Thyroid gland (tissue), 4 donors: ENCODE measurements at regions not wholly inside any gene's neighbourhood (a gene's known extent, or its start where the extent isn't known, plus 50 kb on each side); places are given as distances from the start of the nearest gene placed in this dataset.

Source experiments
- DNase-seq, 2 donors: peaks; one replicate each; pipeline ENCODE4 v3.0.0-alpha.2; 2019
- H3K27ac ChIP-seq, 3 donors: fragments of 200-600 bp; sonication (generic); 1 replicate in 2 of 3; 2 replicates in 1 of 3; pipeline ENCODE4 v1.5.1; 2016 to 2019; ENCODE audit warnings: mild to moderate bottlenecking in 1 of 3, moderate library complexity in 1 of 3
- H3K27me3 ChIP-seq: fragments of 200-600 bp; sonication (generic); one replicate; pipeline ENCODE4 v1.5.1; 2019
- H3K36me3 ChIP-seq, 2 donors: fragments of 200-600 bp; sonication (generic); one replicate each; pipeline ENCODE4 v1.5.1; 2016 to 2019
- H3K4me1 ChIP-seq, 2 donors: fragments of 200-600 bp; sonication (generic); one replicate each; pipeline ENCODE4 v1.5.1; 2017 to 2019
- H3K4me3 ChIP-seq, 3 donors: fragments of 200-600 bp; sonication (generic); replicated peaks in 1 of 3; 1 replicate in 2 of 3; 2 replicates in 1 of 3; pipeline ENCODE4 v1.5.1; 2016; ENCODE audit warnings: mild to moderate bottlenecking in 1 of 3
- H3K9me3 ChIP-seq: fragments of 200-600 bp; sonication (generic); one replicate; pipeline ENCODE4 v1.5.1; 2017
- POLR2A ChIP-seq, 2 donors: fragments of 450-650 bp; IDR thresholded peaks; one replicate each; pipeline ENCODE4 v1.6.1; 2017; ENCODE audit warnings: antibody characterized with exemption in 2 of 2, mild to moderate bottlenecking in 2 of 2, moderate library complexity in 1 of 2
- WGBS, 2 donors: methylation state at CpG; one replicate each; pipeline ENCODE4 v1.1.5; 2017; 5-methylcytosine and 5-hydroxymethylcytosine counted together
- intact Hi-C: fragments of 100-400 bp; cut with DNase I; formaldehyde crosslinking; loops from one replicate; pipeline ENCODE4 v1.15.1; 2023
- TF ChIP-seq, protein P1 (sequence below), 6 experiments: fragments of 200-600 bp in 3 of 6; fragments of 450-650 bp in 3 of 6; sonication (generic) in 3 of 6; IDR thresholded peaks; one replicate each; pipeline ENCODE4 v1.5.1; 2016 to 2019; ENCODE audit warnings: antibody characterized with exemption in 6 of 6, mild to moderate bottlenecking in 2 of 6, inconsistent platforms in 1 of 6, moderate library complexity in 1 of 6

DNA sequence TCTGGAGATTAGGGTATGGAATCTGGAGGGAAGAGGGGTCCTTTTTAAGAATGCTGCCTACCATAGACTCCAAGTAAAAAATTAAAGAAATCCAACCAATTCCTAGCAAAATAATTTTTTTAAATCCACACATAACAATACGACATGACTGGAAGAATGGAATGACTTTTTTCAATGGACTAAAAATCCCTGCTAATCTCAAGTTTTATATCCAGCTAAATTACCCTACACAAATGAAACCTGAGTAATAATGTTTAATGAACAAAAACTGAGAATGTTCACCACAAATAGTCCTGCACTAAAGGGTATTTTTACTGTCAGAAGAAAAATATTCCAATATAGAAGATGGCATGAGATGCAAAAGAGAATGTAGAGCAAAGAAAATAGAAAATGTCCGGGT lies 220.3 kb upstream of the AGTR1 start:
- H3K4me1 ChIP-seq, result no peaks in the 10 kb centered on the region
- no peak for TF ChIP-seq POLR2A (IDR thresholded peaks at IDR 0.05)
- TF ChIP-seq, protein P1, sequence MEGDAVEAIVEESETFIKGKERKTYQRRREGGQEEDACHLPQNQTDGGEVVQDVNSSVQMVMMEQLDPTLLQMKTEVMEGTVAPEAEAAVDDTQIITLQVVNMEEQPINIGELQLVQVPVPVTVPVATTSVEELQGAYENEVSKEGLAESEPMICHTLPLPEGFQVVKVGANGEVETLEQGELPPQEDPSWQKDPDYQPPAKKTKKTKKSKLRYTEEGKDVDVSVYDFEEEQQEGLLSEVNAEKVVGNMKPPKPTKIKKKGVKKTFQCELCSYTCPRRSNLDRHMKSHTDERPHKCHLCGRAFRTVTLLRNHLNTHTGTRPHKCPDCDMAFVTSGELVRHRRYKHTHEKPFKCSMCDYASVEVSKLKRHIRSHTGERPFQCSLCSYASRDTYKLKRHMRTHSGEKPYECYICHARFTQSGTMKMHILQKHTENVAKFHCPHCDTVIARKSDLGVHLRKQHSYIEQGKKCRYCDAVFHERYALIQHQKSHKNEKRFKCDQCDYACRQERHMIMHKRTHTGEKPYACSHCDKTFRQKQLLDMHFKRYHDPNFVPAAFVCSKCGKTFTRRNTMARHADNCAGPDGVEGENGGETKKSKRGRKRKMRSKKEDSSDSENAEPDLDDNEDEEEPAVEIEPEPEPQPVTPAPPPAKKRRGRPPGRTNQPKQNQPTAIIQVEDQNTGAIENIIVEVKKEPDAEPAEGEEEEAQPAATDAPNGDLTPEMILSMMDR (IDR thresholded peaks at IDR 0.05), result no peak
- H3K27me3 ChIP-seq, result no peaks in the 10 kb centered on the region
- no peaks in the 10 kb centered on the region for H3K9me3 ChIP-seq
- WGBS, 2 donors, result 92 to 93% methylated on average over 2 of the region's 2 CpGs
- no peak overlapping the region for H3K4me3 ChIP-seq
- no peak for DNase-seq
- no peaks in the 10 kb centered on the region for H3K36me3 ChIP-seq
- intact Hi-C loops, result no loop called here
- H3K27ac ChIP-seq, result no peak overlapping the region

DNA sequence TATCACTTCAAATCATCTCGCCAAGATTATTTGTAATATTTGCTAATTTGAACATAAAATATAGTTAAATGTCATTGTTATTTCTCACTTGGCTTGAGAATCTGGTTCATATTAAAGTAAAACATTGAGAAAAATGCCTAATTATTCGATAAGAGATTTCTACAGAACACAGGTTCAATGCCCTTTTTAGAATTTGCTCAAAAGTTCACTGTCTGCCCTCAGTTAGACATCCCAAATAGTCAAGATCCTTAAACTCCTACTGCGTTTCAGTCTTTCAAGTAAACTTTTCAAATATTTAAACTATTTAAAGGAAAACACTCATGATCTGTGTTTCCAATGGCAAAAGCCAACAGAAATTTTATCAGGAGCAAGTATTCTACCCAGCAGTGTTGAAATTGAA lies 204.1 kb upstream of the AGTR1 start:
- Histone ChIP-seq H3K4me1 (no peaks in the 10 kb centered on the region), H3K9me3 (no peaks in the 10 kb centered on the region), H3K4me3 (no peak overlapping the region), H3K36me3 (no peaks in the 10 kb centered on the region), H3K27ac (no peak overlapping the region), H3K27me3 (no peaks in the 10 kb centered on the region)
- no peak for DNase-seq
- intact Hi-C loops, result no loop called here
- TF ChIP-seq, protein P1 (IDR thresholded peaks at IDR 0.05), result no peak
- TF ChIP-seq POLR2A (IDR thresholded peaks at IDR 0.05), result no peak
- 76 to 80% methylated on average over 3 of the region's 3 CpGs for WGBS, 2 donors

DNA sequence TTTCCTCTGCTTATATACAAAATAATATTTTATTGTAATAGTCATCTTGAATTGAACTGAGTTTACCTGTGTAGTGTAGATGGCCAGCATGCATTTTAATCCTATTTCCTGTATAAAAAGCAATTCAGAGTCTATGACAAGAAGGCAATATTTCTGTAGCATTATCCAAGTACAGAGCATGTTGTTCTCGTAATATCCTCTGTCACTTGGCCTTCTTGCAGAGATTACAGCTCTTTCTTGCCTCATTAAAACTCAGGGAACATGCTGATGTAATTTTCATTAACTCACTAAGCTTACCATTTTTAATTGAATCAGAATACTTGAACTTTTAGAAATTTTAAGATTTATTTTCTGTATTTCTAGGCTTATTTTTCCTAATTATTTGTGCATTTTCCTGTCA lies 203.3 kb upstream of the AGTR1 start:
- no peaks in the 10 kb centered on the region for H3K9me3 ChIP-seq
- no peak for TF ChIP-seq POLR2A (IDR thresholded peaks at IDR 0.05)
- TF ChIP-seq, protein P1 (IDR thresholded peaks at IDR 0.05), result no peak
- WGBS, 2 donors, result 67 to 86% methylated on average over 1 of the region's 1 CpG
- H3K27me3 ChIP-seq, result no peaks in the 10 kb centered on the region
- no peak overlapping the region for H3K27ac ChIP-seq
- DNase-seq, result no peak
- no peaks in the 10 kb centered on the region for H3K36me3 ChIP-seq
- intact Hi-C loops, result no loop called here
- no peak overlapping the region for H3K4me3 ChIP-seq
- no peaks in the 10 kb centered on the region for H3K4me1 ChIP-seq

DNA sequence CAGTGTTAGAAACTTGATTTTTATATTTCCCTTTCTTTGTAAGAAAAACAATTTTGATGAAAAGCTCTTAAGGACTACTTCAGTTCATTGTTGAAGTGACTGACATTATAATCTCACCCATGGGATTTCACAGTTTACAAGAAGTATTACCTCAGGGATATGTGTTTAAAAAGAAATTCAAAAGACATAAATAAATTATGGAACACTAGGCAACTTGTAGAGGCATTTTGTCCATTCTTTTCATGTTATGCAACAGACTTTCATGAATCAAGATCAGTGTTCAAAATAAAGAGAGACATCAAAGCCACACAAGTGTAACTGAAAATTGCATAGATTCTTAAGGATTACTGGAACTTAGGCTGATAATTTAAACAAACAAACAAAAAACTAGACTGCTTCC lies 196.8 kb upstream of the AGTR1 start:
- intact Hi-C loops, result no loop called here
- no peaks in the 10 kb centered on the region for H3K27me3 ChIP-seq
- H3K4me1 ChIP-seq, result no peaks in the 10 kb centered on the region
- H3K27ac ChIP-seq, result no peak overlapping the region
- no peak overlapping the region for H3K4me3 ChIP-seq
- TF ChIP-seq, protein P1 (IDR thresholded peaks at IDR 0.05), result no peak
- TF ChIP-seq POLR2A (IDR thresholded peaks at IDR 0.05), result no peak
- no peak for DNase-seq
- no peaks in the 10 kb centered on the region for H3K9me3 ChIP-seq
- no peaks in the 10 kb centered on the region for H3K36me3 ChIP-seq

DNA sequence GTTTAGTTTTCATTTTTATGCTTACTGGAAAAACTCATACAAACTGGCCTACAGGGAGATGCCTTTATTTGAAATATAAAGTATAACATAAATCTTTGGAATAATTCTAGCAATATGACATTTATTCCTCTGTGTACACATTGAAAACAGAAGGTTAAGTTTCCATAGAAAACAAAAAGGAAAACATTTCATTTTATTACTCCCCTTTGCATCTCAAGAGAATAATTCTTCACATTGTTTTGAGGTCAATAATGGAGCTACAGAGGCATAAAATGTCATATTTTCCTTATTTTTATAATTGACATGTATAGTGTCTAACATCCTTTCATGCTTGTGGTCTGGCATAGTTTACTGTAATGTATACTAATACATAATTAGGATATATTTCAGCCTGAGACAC lies 187.6 kb upstream of the AGTR1 start:
- H3K9me3 ChIP-seq, result no peaks in the 10 kb centered on the region
- no peak for DNase-seq
- no peak for TF ChIP-seq POLR2A (IDR thresholded peaks at IDR 0.05)
- TF ChIP-seq, protein P1 (IDR thresholded peaks at IDR 0.05), result no peak

More for the DNA sequence above, 187.6 kb upstream of the AGTR1 start:
- no peaks in the 10 kb centered on the region for H3K27me3 ChIP-seq
- no peak overlapping the region for H3K4me3 ChIP-seq
- no peaks in the 10 kb centered on the region for H3K4me1 ChIP-seq
- intact Hi-C loops, result no loop called here
- no peaks in the 10 kb centered on the region for H3K36me3 ChIP-seq
- no peak overlapping the region for H3K27ac ChIP-seq
